HG03045 (cell line): ENCODE measurements at regions not wholly inside any gene's neighbourhood (a gene's known extent, or its start where the extent isn't known, plus 50 kb on each side); places are given as distances from the start of the nearest gene placed in this dataset.
"Not testable (repeated sequence)": the region's sequence is repeated elsewhere in the genome, so short reads cannot be mapped to it uniquely, and the experiment has no call there.

Source experiments
- ATAC-seq: cut with Tn5 transposase; IDR thresholded peaks from one replicate; pipeline ENCODE4 v1.9.1; 2021; ENCODE audit warnings: mild to moderate bottlenecking, moderate library complexity; ENCODE audit not compliant: unreplicated experiment

GRCh38 chr18:11388755-11389680 lies 220.4 kb upstream of the SLC35G4 start:
- no peak for ATAC-seq

- no peak for ATAC-seq
Observed at GRCh38 chr18:11387880-11388279, 221.5 kb upstream of the SLC35G4 start.

- ATAC-seq: no peak
Observed at GRCh38 chr18:11383381-11383780, 226.0 kb upstream of the SLC35G4 start.

GRCh38 chr18:11380968-11381367 lies 228.4 kb upstream of the SLC35G4 start:
- ATAC-seq: no peak

DNA sequence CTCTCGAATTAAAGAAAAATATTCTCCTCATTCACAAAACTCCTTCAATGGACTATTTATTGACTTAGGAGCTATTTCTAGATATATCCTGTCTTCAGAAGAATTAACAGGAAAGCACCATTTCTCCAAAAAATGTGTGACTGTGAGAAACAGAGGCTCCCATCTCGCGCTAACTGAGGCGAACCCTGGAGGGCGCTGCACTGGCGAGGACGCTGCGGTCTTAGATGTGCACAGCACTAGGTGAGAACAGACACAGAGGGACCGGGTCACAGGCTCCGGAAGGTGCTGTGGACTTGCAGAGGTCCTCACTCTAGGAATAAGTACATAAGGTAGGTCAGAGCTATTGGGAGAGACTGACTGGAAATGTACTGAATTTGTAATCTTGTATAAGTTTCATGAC lies 229.7 kb upstream of the SLC35G4 start:
- ATAC-seq: no peak

DNA sequence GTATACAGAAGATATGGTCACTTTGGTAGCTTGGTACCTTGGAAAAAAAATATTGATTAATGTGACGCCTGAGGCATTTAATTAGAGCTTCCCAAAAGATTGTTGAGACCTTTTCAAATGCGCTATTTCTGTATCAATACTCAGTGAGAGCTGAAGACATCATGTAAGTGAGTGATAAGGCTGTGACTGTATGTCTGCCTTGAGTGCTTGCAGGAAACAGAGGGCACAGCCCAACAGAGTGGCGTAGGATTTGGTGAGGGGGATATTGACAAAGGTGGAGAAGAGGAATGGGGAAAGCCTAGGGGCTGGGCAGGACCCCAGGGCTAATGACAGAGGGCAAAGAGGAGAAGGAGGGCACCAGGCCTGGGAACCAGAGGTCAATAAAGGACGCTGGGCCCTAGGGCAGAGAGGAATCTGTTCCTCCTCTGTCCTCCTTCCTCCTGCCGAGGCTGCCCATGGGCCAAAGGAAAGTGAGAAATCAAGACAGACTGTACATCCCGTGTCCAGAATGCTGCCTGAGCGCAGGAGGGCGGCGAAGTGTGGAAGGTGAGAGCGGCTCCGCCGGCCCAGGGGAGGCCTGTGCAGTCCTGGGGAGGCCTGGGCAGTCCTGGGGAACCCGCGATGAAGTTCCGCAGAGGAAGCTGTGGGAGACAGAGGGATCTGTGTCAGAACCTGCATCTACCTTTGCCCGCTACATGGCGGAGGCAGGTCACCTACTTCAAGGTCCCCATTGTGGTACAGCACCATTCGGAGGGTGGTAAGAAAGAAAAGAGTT lies 228.6 kb upstream of the PIEZO2 start:
- no peak for ATAC-seq

DNA sequence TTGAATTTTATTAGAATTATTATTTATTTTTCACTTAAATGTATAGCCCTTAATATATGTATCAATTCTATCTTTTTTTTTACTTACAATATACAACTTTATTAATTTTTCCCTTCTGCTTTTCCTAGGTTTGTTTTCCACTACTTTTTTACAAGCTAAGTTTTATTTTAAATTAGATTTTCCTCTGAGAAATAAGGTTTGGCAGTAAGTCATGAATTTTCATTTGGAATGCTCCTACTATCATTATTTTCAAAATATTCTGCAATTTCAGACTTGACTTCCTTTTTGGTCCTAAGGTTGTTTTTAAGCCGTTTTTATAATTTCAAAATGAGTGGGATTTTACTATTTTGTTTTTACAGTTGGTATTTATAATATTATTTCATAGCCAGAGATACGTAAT lies 222.8 kb upstream of the PIEZO2 start:
- no peak for ATAC-seq

DNA sequence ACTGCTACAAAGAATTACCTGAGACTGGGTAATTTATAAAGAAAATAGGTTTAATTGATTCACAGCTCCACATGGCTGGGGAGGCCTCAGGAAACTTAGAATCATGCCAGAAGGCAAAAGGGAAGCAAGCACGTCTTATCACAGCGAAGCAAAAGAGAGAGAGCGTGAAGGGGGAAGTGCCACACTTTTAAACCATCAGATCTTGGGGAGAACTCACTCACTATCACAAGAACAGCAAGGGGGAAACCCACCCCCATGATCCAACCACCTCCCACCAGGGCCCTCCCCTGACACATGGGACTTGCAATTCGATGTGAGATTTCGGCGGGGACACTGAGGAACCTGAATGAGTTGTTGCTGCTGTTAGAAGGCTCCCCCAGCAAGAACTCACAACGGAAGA lies 220.2 kb upstream of the PIEZO2 start:
- ATAC-seq: no peak

DNA sequence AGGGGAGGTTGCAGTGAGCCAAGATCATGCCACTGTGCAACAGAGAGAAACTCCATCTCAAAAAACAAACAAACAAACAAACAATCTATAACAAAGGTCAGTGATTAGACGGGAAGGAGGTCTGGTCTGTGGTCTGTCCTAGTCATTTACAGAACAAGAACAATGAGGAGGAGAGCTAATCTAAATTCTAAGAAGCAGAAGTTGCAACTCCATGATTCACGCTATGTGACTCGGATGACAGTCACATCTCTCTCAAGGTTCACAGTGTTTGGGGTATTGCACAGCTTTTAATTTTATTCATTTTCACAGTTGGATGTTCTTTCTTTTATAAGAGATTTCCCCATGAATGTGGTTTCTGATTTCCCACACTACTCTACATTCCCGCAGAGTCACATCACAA lies 218.7 kb upstream of the PIEZO2 start:
- no peak for ATAC-seq

DNA sequence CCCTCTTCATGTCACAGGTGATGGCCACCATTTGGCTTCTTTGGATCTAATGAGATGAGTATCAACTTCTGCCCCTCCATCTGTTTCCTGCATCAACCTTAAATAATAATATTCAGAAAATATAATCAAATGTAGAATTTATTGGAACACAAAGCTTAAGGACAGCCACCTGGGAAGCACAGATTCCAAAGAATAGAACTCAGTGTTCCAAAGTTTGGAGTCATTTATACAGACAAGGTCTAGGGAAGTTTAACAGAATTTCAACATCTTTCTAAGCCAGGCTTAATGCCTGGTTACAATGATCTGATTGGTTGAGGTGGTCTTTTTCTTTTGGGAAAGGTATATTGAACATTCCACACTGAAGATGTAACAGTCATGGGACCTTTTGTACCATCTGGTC lies 218.0 kb upstream of the PIEZO2 start:
- ATAC-seq: no peak

- ATAC-seq: no peak
Observed at GRCh38 chr18:11366410-11366809, 217.0 kb upstream of the PIEZO2 start.

DNA sequence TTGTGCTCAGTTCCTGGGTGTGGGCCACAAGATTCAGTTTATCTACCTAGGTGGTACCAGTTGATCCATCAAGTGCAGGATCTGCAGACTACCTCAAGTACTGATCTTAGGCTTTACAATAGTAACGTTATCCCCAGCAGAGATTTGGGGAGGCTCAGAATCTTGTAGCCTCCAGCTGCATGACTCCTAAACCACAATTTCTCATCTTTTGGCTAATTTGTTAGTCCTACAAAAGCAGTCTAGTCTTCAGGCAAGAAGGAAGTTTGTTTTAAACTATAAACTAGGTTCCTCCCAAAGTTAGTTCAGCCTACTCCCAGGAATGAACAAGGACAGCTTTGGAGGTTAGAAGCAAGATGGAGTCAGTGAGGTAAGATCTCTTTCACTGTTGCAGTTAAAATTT lies 213.5 kb upstream of the PIEZO2 start:
- no peak for ATAC-seq

DNA sequence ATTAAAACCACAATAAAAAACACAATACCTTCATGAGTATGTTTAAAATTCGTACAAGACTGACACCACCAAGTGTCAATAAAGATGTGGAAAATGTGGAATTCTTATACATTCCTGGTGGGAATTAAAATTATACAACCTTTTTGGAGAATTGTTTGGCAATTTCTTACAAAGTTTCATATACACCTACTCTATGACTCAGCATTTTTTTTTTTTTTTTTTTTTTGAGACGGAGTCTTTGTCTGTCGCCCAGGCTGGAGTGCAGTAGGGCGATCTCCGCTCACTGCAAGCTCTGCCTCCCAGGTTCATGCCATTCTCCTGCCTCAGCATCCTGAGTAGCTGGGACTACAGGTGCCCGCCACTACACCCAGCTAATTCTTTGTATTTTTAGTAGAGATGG lies 212.5 kb upstream of the PIEZO2 start:
- ATAC-seq: not testable (repeated sequence)

DNA sequence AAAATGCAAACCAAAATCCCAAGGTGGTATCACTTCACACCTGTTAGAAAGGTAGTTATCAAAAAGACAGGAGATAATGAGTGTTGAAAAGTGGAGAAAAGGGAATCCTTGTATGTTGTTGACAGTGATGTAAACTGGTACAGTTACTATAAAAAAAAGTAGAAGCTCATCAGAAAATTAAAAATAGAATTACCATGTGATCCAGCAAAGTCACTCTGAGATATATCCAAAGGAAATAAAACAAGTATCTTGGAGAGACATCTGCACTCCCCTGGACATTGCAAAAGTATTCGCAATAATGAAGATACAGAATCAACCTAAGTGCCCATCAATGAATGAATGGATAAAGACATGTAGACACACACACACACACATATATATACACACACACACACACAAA lies 208.3 kb upstream of the PIEZO2 start:
- ATAC-seq: no peak

DNA sequence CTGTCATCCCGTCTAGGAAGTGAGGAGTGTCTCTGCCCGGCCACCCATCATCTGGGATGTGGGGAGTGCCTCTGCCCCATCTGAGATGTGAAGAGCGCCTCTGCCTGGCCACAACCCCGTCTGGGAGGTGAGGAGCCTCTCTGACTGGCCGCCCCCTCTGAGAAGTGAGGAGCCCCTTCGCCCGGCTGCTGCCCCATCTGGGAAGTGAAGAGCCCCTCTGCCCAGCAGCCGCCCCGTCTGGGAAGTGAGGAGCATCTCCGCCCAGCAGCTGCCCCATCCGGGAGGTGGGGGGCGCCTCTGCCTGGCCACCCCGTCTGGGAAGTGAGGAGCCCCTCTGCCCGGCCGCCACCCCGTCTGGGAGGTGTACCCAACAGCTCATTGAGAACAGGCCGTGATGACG lies 195.2 kb upstream of the PIEZO2 start:
- ATAC-seq: not testable (repeated sequence)

DNA sequence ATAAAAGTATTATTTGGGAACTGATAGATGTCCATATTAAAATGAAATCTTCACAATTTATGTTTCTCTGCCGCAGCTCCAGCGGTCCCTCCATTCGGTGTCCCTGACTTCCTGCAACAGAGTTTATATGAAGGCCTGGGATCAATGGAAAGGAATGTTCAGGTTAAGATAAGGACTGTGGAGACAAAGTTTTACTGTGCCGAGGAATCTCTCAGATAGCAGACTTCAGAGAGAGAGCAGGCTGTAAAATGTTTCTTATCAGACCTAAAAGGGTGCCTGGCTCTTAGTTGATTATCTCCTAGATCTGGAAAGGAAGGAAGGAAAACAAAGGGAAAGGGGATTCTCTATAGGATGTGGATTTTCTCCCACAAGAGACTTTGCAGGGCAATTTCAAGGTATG lies 193.7 kb upstream of the PIEZO2 start:
- no peak for ATAC-seq

DNA sequence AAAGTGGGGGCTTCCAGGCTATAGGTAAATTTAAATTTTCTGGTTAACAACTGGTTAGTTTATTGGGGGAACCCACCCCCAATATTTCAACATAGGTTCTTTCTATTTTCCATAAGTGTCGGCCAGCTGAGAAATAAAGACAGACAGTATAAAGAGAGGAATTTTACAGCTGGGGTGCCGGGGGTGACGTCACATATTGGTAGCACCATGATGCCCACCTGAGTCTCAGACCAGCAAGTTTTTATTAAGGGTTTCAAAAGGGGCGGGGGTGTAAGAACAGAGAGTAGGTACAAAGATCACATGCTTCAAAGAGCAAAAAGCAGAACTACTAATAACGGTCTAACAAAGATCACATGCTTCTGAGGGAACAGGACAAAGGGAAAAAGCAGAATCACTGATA lies 192.7 kb upstream of the PIEZO2 start:
- ATAC-seq: not testable (repeated sequence)

GRCh38 chr18:11339188-11339775 lies 189.9 kb upstream of the PIEZO2 start:
- ATAC-seq: no peak

DNA sequence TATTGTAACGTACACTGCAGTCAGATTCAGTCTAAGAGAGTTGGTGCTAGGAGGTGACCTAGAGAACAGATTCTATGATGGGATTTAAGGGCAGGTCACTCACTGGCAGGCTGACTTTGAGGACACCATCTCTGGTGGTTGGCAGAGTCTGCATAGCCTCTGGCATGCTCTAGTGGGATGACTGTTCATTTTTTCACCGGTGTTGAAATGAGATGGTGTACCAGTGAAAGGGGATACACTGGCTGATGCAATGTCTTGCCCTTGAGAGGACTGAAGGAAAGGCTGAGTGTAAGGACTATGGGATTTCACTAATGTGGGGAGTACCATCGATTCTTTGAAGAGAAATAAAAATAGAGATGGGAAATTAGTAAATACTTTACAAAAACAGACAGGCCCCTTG lies 186.9 kb upstream of the PIEZO2 start:
- no peak for ATAC-seq

GRCh38 chr18:11327391-11328009 lies 178.1 kb upstream of the PIEZO2 start:
- no peak for ATAC-seq
